Colonic mucosa (tissue), 4 donors: ENCODE measurements at regions not wholly inside any gene's neighbourhood (a gene's known extent, or its start where the extent isn't known, plus 50 kb on each side); places are given as distances from the start of the nearest gene placed in this dataset.

Source experiments
- DNase-seq: peaks from one replicate; pipeline ENCODE4 v3.0.0-alpha.2; 2020
- H3K27ac ChIP-seq: fragments of 200-600 bp; one replicate; pipeline ENCODE4 v1.8.0; 2021
- H3K27me3 ChIP-seq: fragments of 200-600 bp; one replicate; pipeline ENCODE4 v1.8.0; 2021
- H3K36me3 ChIP-seq: fragments of 200-600 bp; one replicate; pipeline ENCODE4 v1.8.0; 2021
- H3K4me1 ChIP-seq: fragments of 200-600 bp; one replicate; pipeline ENCODE4 v1.8.0; 2021; ENCODE audit warnings: mild to moderate bottlenecking
- H3K4me3 ChIP-seq: fragments of 200-600 bp; one replicate; pipeline ENCODE4 v1.8.0; 2021
- H3K9ac ChIP-seq, 2 donors: one replicate each; pipeline ENCODE4 v1.7.0; 2013; ENCODE audit warnings: control low read depth in 2 of 2, low read depth in 2 of 2, low read length in 2 of 2
- H3K9me3 ChIP-seq: fragments of 200-600 bp; one replicate; pipeline ENCODE4 v1.8.0; 2021
- intact Hi-C: fragments of 100-400 bp; cut with DNase I; formaldehyde crosslinking; loops from one replicate; pipeline ENCODE4 v1.14.1; 2022
- TF ChIP-seq, protein P1 (sequence below): fragments of 200-600 bp; IDR thresholded peaks from one replicate; pipeline ENCODE4 v1.8.0; 2022; ENCODE audit warnings: antibody characterized with exemption, mild to moderate bottlenecking
- donor health status: healthy.
- donor health status: DM: no; HTN: no; CAD: no.
- donor health status: DM: no; HTN: no; CAD: no.

- Histone ChIP-seq H3K4me3 (no peak overlapping the region), H3K27me3 (no peaks in the 10 kb centered on the region), H3K9ac (no peak overlapping the region), H3K27ac (no peak overlapping the region), H3K9me3 (no peaks in the 10 kb centered on the region), H3K36me3 (no peaks in the 10 kb centered on the region), H3K4me1 (no peaks in the 10 kb centered on the region)
- intact Hi-C loops: no loop called here
- no peak for DNase-seq
- TF ChIP-seq, protein P1, sequence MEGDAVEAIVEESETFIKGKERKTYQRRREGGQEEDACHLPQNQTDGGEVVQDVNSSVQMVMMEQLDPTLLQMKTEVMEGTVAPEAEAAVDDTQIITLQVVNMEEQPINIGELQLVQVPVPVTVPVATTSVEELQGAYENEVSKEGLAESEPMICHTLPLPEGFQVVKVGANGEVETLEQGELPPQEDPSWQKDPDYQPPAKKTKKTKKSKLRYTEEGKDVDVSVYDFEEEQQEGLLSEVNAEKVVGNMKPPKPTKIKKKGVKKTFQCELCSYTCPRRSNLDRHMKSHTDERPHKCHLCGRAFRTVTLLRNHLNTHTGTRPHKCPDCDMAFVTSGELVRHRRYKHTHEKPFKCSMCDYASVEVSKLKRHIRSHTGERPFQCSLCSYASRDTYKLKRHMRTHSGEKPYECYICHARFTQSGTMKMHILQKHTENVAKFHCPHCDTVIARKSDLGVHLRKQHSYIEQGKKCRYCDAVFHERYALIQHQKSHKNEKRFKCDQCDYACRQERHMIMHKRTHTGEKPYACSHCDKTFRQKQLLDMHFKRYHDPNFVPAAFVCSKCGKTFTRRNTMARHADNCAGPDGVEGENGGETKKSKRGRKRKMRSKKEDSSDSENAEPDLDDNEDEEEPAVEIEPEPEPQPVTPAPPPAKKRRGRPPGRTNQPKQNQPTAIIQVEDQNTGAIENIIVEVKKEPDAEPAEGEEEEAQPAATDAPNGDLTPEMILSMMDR: no peak
Observed at GRCh38 chr4:30181512-30181911, 538.7 kb upstream of the PCDH7 start.

DNA sequence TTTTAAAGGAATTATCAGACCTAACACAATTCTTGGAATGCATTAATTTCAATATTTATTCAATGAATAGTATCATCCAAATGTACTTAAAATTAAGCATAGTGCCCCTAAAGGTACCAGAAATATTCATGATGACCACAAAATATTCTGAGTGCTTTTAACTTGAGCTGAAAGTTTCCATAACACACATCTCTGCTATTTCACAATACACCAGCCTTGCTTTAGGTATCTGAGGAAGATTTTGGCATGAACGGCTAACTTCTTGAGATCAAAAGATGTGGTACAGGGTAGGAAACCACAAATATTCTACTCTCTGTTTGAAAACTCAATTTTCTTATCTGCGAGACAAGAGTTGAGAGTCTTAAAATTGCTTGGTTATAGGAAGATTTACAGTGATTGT lies 538.3 kb upstream of the PCDH7 start:
- Histone ChIP-seq H3K27me3 (no peaks in the 10 kb centered on the region), H3K4me1 (no peaks in the 10 kb centered on the region), H3K36me3 (no peaks in the 10 kb centered on the region), H3K4me3 (no peak overlapping the region), H3K27ac (no peak overlapping the region), H3K9ac (no peak overlapping the region), H3K9me3 (no peaks in the 10 kb centered on the region)
- no peak for DNase-seq
- TF ChIP-seq, protein P1: no peak
- intact Hi-C loops: no loop called here

GRCh38 chr4:30182786-30183185 lies 537.4 kb upstream of the PCDH7 start:
- Histone ChIP-seq H3K9ac (no peak overlapping the region), H3K27ac (no peak overlapping the region), H3K4me1 (no peaks in the 10 kb centered on the region), H3K27me3 (no peaks in the 10 kb centered on the region), H3K36me3 (no peaks in the 10 kb centered on the region), H3K4me3 (no peak overlapping the region), H3K9me3 (no peaks in the 10 kb centered on the region)
- TF ChIP-seq, protein P1: no peak
- no peak for DNase-seq
- intact Hi-C loops: no loop called here

DNA sequence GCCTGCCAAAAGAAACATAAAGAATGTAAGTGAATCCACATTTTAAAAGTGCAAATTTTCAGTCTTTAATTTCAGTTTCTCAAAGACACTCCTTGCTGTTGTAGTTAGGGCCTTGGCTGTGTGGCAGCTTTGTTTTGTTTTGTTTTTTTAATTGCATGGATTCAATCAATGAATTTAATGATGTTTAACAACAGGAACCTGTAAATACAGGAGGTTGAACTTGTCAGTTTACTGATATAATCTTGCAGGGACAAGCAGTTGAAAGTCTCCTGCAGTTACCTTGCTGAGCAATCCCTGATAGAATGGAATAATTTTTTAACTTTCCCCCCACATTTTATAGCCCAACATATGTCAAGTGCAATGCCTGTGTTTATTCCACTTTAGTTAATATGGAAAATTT lies 528.3 kb upstream of the PCDH7 start:
- no peak overlapping the region for H3K4me3 ChIP-seq
- no peaks in the 10 kb centered on the region for H3K9me3 ChIP-seq
- TF ChIP-seq, protein P1: no peak
- no peaks in the 10 kb centered on the region for H3K4me1 ChIP-seq
- H3K27me3 ChIP-seq: no peaks in the 10 kb centered on the region
- intact Hi-C loops: no loop called here
- DNase-seq: no peak
- no peaks in the 10 kb centered on the region for H3K36me3 ChIP-seq
- H3K9ac ChIP-seq: no peak overlapping the region
- H3K27ac ChIP-seq: no peak overlapping the region

DNA sequence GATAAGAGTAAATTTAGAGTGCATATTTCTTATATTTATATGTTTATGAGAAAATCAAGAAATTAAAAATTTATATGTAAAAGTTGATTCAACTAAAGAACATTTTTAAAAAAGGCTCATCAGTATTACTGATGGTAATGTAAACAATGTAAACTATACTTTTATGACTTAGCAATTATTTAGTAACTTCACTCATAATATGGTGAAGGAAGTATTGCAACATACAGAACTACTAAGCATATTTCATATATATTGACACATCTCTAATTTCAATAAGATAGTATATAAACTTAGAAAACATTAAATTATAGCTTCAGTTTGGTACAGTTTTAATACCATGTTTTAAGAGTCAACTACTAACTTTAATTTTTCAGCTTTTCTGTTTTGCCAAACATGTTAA lies 512.8 kb upstream of the PCDH7 start:
- no peak overlapping the region for H3K4me3 ChIP-seq
- no peaks in the 10 kb centered on the region for H3K9me3 ChIP-seq
- no peaks in the 10 kb centered on the region for H3K36me3 ChIP-seq
- intact Hi-C loops: no loop called here
- no peak for DNase-seq
- no peaks in the 10 kb centered on the region for H3K4me1 ChIP-seq
- TF ChIP-seq, protein P1: no peak
- H3K27me3 ChIP-seq: no peaks in the 10 kb centered on the region
- H3K27ac ChIP-seq: no peak overlapping the region
- H3K9ac ChIP-seq: no peak overlapping the region
